GM12878 (cell line): ENCODE measurements at regions not wholly inside any gene's neighbourhood (a gene's known extent, or its start where the extent isn't known, plus 50 kb on each side); places are given as distances from the start of the nearest gene placed in this dataset.

ENCODE experiments used
- ATAC-seq: fragments of 200-7000 bp; cut with Tn5 transposase; 3 replicates; pipeline ENCODE4 v1.9.1; 2020; ENCODE audit warnings: mild to moderate bottlenecking, moderate library complexity
- BruUV-seq: library from RNA; stranded (reverse); fragments of 400-500 nt; replicated peaks from 2 replicates; lab custom pipeline; 2021; lab: Mats Ljungman, UMichigan
- CTCF ChIA-PET: fragments of 300-600 bp; sonication (Branson Sonifier 250); formaldehyde crosslinking; extraction: SDS; loops from one replicate; lab custom pipeline; 2021; ENCODE audit warnings: inconsistent platforms; lab: Yijun Ruan, JAX
- POLR2A ChIA-PET: fragments of 350-600 bp; formaldehyde crosslinking; extraction: SDS; loops from one replicate; lab custom pipeline; 2021; ENCODE audit warnings: inconsistent platforms; lab: Charles Lee
- RAD21 ChIA-PET: fragments of 300-600 bp; sonication (Branson Sonifier 250); formaldehyde crosslinking; loops from one replicate; lab custom pipeline; 2023; ENCODE audit warnings: antibody characterized with exemption; ENCODE audit not compliant: unreplicated experiment; lab: Charles Lee
- SMC1A ChIA-PET: fragments of 300-600 bp; sonication (Branson Sonifier 250); formaldehyde crosslinking; loops from one replicate; lab custom pipeline; 2023; ENCODE audit not compliant: unreplicated experiment, uncharacterized antibody; lab: Charles Lee
- DNase-seq: peaks from one replicate; pipeline ENCODE4 v3.0.0-alpha.2; 2011; ENCODE audit warnings: low read depth, low spot score
- FAIRE-seq: peaks from 3 replicates; lab custom pipeline; 2011; peaks lifted over from hg19 to GRCh38; lab: Jason Lieb, UNC
- H2AFZ ChIP-seq: 2 replicates; pipeline ENCODE4 v1.6.0; 2011; ENCODE audit warnings: low read depth, low read length, control low read depth; ENCODE audit not compliant: control insufficient read depth
- H3K27ac ChIP-seq: 2 replicates; pipeline ENCODE4 v1.5.1; 2011; ENCODE audit warnings: control low read depth; ENCODE audit not compliant: control insufficient read depth, insufficient read depth
- H3K27me3 ChIP-seq, 2 experiments: replicated peaks in 1 of 2; 2 replicates each; pipeline versions ENCODE4 v1.6.0 to v1.6.1; 2011; ENCODE audit warnings: low read length in 1 of 2; ENCODE audit not compliant: control insufficient read depth in 2 of 2, insufficient read depth in 2 of 2
- H3K36me3 ChIP-seq, 2 experiments: 2 replicates each; pipeline ENCODE4 v1.5.1; 2011; ENCODE audit warnings: low read length in 1 of 2; ENCODE audit not compliant: control insufficient read depth in 2 of 2, insufficient read depth in 2 of 2
- H3K4me1 ChIP-seq: 2 replicates; pipeline ENCODE4 v1.6.1; 2011; ENCODE audit warnings: mild to moderate bottlenecking, low read length, moderate library complexity, mixed read lengths; ENCODE audit not compliant: control insufficient read depth, insufficient read depth
- H3K4me2 ChIP-seq: 2 replicates; pipeline ENCODE4 v1.6.0; 2011; ENCODE audit warnings: control low read depth; ENCODE audit not compliant: control insufficient read depth, insufficient read depth
- H3K4me3 ChIP-seq: fragments of 200-600 bp; sonication (generic); 2 replicates; pipeline ENCODE4 v1.5.1; 2016
- H3K79me2 ChIP-seq: 2 replicates; pipeline ENCODE4 v1.6.0; 2011; ENCODE audit warnings: low read length; ENCODE audit not compliant: control insufficient read depth, insufficient read depth
- H3K9ac ChIP-seq: 2 replicates; pipeline ENCODE4 v1.8.0; 2011; ENCODE audit warnings: low read length, control low read depth, mixed read lengths; ENCODE audit not compliant: control insufficient read depth, insufficient read depth
- H3K9me3 ChIP-seq: replicated peaks from 3 replicates; pipeline ENCODE4 v1.5.1; 2011; ENCODE audit warnings: mild to moderate bottlenecking, low read length; ENCODE audit not compliant: control insufficient read depth, insufficient read depth
- H4K20me1 ChIP-seq: 2 replicates; pipeline ENCODE4 v1.6.0; 2011; ENCODE audit not compliant: control insufficient read depth, insufficient read depth
- EGR1 ChIP-seq, 2 experiments: IDR thresholded peaks; 1 replicate in 1 of 2; 2 replicates in 1 of 2; pipeline ENCODE4 v1.6.1; 2011 to 2012; ENCODE audit warnings: low read depth in 2 of 2, low read length in 2 of 2, borderline replicate concordance in 1 of 2, mild to moderate bottlenecking in 1 of 2, moderate library complexity in 1 of 2
- RAD21 ChIP-seq: IDR thresholded peaks from 2 replicates; pipeline ENCODE4 v1.6.1; 2011; ENCODE audit warnings: mild to moderate bottlenecking, low read depth, low read length, moderate library complexity; ENCODE audit not compliant: insufficient read depth
- SKIL ChIP-seq: fragments of 450-650 bp; IDR thresholded peaks from 2 replicates; pipeline ENCODE4 v1.6.1; 2017; ENCODE audit warnings: mild to moderate bottlenecking, low read depth, inconsistent platforms; ENCODE audit not compliant: poor library complexity, severe bottlenecking
- WRNIP1 ChIP-seq: IDR thresholded peaks from 2 replicates; pipeline ENCODE4 v1.6.1; 2011; ENCODE audit warnings: low read depth, low read length, improper control_type of control experiment, borderline replicate concordance
- in situ Hi-C: fragments of 300-500 bp; cut with MboI; formaldehyde crosslinking; loops from 9 replicates; pipeline ENCODE4 v1.14.3; 2018; ENCODE audit warnings: mixed read lengths
- intact Hi-C: fragments of 100-400 bp; cut with micrococcal nuclease; formaldehyde crosslinking; loops from one replicate; pipeline ENCODE4 v1.14.2; 2022; ENCODE audit not compliant: unreplicated experiment

GRCh38 chr13:77384999-77385398, 58.1 kb upstream of the MYCBP2 start:
- SMC1A ChIA-PET: interaction anchor here (1.1 to 2.1 kb wide), 6 partner anchors 13 to 60 kb away, joined by 3 to 6 read pairs (median 5); no protein-coding TSS in a partner anchor
- no peak for DNase-seq
- BruUV-seq: no TSS peak
- no peak overlapping the region for H2AFZ ChIP-seq
- intact Hi-C loops: no loop called here
- H3K4me3 ChIP-seq: no peak overlapping the region
- no peaks in the 10 kb centered on the region for H3K79me2 ChIP-seq
- POLR2A ChIA-PET: interaction anchor here (0.5 kb wide), 1 partner anchor 39 kb away, joined by 6 read pairs; no protein-coding TSS in a partner anchor
- no peak overlapping the region for H3K4me2 ChIP-seq
- H3K27ac ChIP-seq: no peak overlapping the region
- no peaks in the 10 kb centered on the region for H4K20me1 ChIP-seq
- H3K4me1 ChIP-seq: peaks cover 9% of the 10 kb centered on the region; the same call in 1 of the 2 replicates
- TF ChIP-seq WRNIP1 (no peak), EGR1 (IDR thresholded peaks at IDR 0.05; ENCODE audit: borderline replicate concordance in 1 of 2, low read depth in 2 of 2, low read length in 2 of 2) (no peak), SKIL (no peak), RAD21 (no peak)
- TF ChIP-seq, all 136 proteins: peak for 0
- H3K9ac ChIP-seq: no peak overlapping the region
- no peaks in the 10 kb centered on the region; the same call in 2 of the 3 replicates for H3K9me3 ChIP-seq
- no peaks in the 10 kb centered on the region for H3K27me3 ChIP-seq
- in situ Hi-C loops: no loop called here
- H3K36me3 ChIP-seq: no peaks in the 10 kb centered on the region
- ChIA-PET CTCF (interaction anchor here (0.6 kb wide), 1 partner anchor 109 kb away, joined by 3 read pairs; no protein-coding TSS in a partner anchor), RAD21 (interaction anchor here (1.2 kb wide), 1 partner anchor 42 kb away, joined by 3 read pairs; no protein-coding TSS in a partner anchor)
- no peak for FAIRE-seq
- ATAC-seq: no peak
